ENCODE measurements at regions not wholly inside any gene's neighbourhood (a gene's known extent, or its start where the extent isn't known, plus 50 kb on each side); places are given as distances from the start of the nearest gene placed in this dataset.
A peak's percentile ranks its signal among the peaks of the same experiment; 100 is the strongest.

DNA sequence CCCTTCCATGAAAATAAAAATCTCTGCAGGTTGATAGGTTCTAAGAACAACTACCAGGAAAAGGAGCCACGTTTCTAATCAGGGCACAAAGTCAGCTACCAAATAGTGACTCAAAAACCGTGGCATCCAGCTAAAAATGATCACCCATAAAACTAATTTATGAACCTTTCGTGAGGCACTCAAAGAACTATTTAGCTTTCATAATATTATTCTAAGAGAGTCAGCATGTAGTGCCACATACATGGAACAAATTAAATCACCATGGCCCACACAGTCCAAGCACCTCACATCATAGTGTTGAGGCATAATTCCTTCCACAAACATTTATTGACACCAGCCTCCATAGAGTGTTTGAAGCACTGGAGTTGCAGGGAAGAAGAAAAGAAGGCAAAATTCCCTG lies 252.0 kb upstream of the PPARGC1A start:
- Mint-ChIP-seq H3K4me3 (no peak overlapping the region), H3K27me3 (ENCODE audit: low read depth) (peaks cover 4% of the 10 kb centered on the region), H3K36me3 (ENCODE audit: low read depth) (no peaks in the 10 kb centered on the region)

DNA sequence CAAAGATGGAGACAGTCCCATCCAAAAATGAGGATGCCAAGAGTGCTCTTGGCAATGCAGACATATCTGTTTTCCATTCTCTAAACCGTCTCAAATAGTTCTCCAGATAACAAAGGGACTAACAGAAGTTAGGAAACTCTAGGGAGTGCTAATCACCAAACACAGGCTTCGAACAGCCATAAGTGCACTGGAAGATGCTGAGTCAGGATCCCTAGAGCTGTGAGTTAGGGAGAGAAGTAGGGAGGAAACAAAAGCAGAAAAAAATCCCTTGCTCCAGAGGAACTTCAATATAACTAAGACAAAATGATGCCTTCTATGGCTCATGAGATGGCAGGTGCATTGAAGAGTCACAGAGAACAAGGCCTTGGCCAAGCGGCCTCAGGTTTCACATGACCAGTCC lies 251.0 kb upstream of the PPARGC1A start:
- TF ChIP-seq, protein P1, sequence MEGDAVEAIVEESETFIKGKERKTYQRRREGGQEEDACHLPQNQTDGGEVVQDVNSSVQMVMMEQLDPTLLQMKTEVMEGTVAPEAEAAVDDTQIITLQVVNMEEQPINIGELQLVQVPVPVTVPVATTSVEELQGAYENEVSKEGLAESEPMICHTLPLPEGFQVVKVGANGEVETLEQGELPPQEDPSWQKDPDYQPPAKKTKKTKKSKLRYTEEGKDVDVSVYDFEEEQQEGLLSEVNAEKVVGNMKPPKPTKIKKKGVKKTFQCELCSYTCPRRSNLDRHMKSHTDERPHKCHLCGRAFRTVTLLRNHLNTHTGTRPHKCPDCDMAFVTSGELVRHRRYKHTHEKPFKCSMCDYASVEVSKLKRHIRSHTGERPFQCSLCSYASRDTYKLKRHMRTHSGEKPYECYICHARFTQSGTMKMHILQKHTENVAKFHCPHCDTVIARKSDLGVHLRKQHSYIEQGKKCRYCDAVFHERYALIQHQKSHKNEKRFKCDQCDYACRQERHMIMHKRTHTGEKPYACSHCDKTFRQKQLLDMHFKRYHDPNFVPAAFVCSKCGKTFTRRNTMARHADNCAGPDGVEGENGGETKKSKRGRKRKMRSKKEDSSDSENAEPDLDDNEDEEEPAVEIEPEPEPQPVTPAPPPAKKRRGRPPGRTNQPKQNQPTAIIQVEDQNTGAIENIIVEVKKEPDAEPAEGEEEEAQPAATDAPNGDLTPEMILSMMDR (IDR thresholded peaks at IDR 0.05; ENCODE audit: unreplicated experiment in 3 of 3), result no peak
- H3K9me3 Mint-ChIP-seq, result no peaks in the 10 kb centered on the region
- H3K4me1 Mint-ChIP-seq, result peaks cover 43% of the 10 kb centered on the region
- H3K27me3 Mint-ChIP-seq (ENCODE audit: low read depth), result peaks cover 4% of the 10 kb centered on the region
- H3K27ac Mint-ChIP-seq, result peak overlapping the region in 1 of 3 experiments; percentile 24
- H3K4me3 Mint-ChIP-seq, result no peak overlapping the region
- no peaks in the 10 kb centered on the region for H3K36me3 Mint-ChIP-seq (ENCODE audit: low read depth)

More for the DNA sequence above, 252.0 kb upstream of the PPARGC1A start:
- H3K27ac Mint-ChIP-seq, result peak overlapping the region in 1 of 3 experiments; percentile 35
- TF ChIP-seq, protein P1 (IDR thresholded peaks at IDR 0.05; ENCODE audit: unreplicated experiment in 3 of 3), result no peak
- H3K4me1 Mint-ChIP-seq, result peaks cover 43% of the 10 kb centered on the region
- no peaks in the 10 kb centered on the region for H3K9me3 Mint-ChIP-seq

DNA sequence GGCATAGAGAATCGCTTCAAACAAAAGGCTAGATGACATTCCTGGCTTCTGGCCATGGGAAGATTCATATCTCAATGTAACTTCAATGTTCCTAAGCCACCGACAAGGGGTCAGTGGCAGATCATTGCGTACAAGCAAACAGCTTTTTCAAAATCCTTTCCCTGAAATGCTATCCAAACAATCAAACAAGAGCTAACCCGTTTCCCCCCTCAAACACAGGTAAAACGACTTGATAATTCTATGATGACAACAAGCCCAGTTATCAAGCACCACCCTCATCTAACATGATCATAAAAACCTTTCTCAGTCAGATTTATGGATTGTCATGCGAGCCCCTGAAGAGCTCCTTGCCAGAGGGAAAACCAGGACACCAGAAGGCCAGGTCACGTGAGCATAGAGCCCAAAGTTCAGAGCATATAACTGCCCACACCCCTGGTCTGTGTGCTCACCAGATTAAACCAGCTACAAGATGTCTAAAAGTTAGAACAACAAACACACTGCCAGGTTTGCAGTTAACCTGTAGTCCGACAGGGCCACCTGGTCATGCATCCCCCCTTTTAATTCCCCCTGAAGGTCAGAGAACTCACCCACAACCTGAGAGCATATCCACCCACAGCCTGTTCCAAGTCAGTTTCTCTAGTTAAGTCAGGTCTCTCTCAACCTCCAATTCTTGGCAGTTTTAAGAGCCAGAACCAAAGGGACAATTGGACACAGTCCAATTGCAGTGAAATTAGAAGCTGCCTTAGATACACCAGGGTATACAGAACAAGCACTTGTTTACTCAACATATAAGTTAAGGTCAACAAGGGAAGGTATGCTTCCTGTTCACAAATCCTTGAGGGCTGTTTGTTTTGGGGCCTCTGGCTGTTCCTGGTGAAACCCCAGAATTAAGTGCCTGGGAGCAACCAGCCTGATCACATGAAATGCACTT lies 248.1 kb upstream of the PPARGC1A start:
- Mint-ChIP-seq H3K27me3 (ENCODE audit: low read depth) (peaks cover 4% of the 10 kb centered on the region), H3K4me1 (peaks cover 27% of the 10 kb centered on the region), H3K9me3 (no peaks in the 10 kb centered on the region), H3K4me3 (no peak overlapping the region), H3K27ac (peak overlapping the region in 1 of 3 experiments; percentile 82), H3K36me3 (ENCODE audit: low read depth) (no peaks in the 10 kb centered on the region)
- TF ChIP-seq, protein P1 (IDR thresholded peaks at IDR 0.05; ENCODE audit: unreplicated experiment in 3 of 3), result no peak

DNA sequence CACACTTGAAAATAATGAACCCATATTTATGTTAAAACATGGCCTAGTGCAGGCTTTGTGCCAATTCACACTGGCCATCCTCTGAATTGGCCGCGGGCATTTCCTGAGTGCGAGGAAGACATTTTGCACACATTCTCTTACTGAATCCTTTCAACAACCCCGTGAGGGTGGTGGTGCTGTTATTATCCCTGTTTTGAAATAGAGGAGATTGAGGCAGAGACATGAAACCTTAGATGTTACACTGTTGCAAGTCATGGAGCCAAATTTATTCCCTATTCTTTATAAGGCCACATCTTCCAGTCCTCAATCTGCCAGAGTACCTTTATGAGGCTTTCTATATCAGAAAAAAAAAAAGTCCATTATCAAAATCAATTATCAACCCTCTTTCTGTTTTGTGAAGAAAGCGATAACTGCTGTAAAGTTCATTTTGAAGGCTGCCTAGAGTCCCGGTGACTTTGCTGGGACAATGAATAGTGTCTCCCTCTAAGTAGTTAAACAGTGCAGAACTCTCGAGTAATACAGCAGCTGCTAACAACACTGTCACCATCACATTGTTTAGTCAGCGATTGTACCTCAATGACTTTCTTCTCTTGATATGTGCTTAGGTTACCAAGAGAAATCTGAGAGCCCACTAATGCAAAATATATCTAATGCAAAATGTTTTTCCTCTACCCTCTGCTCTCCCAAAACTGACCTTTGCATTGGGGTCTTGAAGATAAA lies 242.3 kb upstream of the PPARGC1A start:
- Mint-ChIP-seq H3K4me3 (no peak overlapping the region), H3K4me1 (peaks cover 3% of the 10 kb centered on the region), H3K9me3 (peaks cover 3% of the 10 kb centered on the region), H3K27me3 (ENCODE audit: low read depth) (peaks cover 10% of the 10 kb centered on the region), H3K36me3 (ENCODE audit: low read depth) (no peaks in the 10 kb centered on the region), H3K27ac (no peak overlapping the region)
- TF ChIP-seq, protein P1 (IDR thresholded peaks at IDR 0.05; ENCODE audit: unreplicated experiment in 3 of 3), result no peak

DNA sequence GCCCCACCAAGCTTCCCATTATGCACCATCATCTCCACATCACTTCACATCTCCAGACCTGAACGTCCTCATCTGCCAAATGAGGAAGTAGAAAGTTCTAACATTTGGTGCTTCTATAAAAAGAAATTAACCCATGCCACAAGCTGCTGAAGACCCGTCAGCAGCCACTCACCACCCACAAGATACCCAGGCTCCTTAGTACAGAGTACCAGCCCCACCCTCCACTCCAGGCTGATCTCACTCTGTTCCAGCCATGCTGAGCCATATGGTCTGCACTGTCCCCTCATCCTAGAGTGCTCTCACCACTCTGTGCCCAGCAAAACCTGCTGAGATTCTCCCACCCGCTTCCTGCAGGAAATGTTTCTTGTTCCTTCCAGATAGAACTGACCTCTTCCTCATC lies 240.8 kb upstream of the PPARGC1A start:
- Mint-ChIP-seq H3K9me3 (peaks cover 3% of the 10 kb centered on the region), H3K4me1 (peaks cover 5% of the 10 kb centered on the region), H3K27me3 (ENCODE audit: low read depth) (peaks cover 10% of the 10 kb centered on the region), H3K4me3 (no peak overlapping the region), H3K36me3 (ENCODE audit: low read depth) (no peaks in the 10 kb centered on the region), H3K27ac (no peak overlapping the region)
- TF ChIP-seq, protein P1 (IDR thresholded peaks at IDR 0.05; ENCODE audit: unreplicated experiment in 3 of 3), result no peak
